ENCODE measurements at regions not wholly inside any gene's neighbourhood (a gene's known extent, or its start where the extent isn't known, plus 50 kb on each side); places are given as distances from the start of the nearest gene placed in this dataset.
A peak's percentile ranks its signal among the peaks of the same experiment; 100 is the strongest.

DNA sequence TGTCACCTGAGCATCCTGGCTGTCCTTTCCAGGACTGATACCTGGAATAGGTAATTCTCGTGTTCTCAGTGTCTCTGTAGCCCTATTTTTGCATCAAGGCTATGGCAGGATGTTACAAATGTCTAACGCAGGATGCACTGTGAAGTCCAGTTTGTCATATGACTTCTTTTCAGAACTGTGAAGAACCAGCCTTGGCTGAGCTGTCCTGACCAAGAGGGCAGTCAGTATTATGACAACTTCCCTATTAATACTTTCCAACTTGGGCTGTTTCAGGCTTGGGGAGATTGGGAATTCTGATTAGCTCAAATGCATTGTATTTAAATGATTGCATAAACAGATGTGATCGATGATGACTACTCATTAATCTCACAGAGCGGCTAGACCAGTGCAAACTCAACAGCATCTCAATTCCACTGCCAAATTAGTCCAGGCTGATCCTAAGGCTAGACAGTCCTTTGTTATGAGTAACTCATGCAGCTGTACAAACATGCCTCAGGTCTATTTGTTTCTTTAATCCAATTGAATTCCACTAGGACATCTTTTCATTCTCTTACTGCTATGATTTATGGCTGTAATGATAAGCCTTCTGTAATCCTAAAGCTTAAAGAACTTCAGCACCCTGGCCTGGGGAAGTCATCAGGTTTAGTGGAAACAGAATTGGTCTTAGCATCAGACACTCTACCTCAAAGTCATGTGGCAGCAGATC is 331.6 kb downstream of the KCNS3 start:
- no peak overlapping the region for H3K27ac Mint-ChIP-seq
- H3K9me3 Mint-ChIP-seq (ENCODE audit: low read depth) = no peaks in the 10 kb centered on the region
- CTCF ChIA-PET = no interaction called here
- no peak overlapping the region for H3K4me3 Mint-ChIP-seq
- no peaks in the 10 kb centered on the region for H3K4me1 Mint-ChIP-seq
- H3K27me3 Mint-ChIP-seq = no peaks in the 10 kb centered on the region
- no peaks in the 10 kb centered on the region for H3K36me3 Mint-ChIP-seq
- DNase-seq (no peak), ATAC-seq (no peak)

DNA sequence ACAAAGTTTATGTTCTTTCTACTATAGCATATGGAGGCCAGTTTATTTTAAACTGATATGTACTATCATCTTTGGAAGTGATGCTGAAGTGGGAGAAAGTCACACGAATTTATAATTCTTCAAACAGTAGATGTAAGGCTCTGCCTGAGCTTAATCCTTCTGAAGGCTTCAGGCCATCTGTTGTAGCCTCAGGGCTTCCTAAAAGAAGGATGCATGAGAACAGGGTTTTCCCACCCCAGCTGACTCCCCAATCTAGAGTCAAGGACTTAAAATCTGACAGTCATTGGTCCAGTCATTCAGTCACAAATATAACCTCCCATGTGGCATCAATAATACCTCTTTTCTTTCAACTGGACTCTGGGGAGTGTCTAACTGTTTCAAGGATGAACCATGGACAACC is 330.5 kb downstream of the KCNS3 start:
- no peaks in the 10 kb centered on the region for H3K27me3 Mint-ChIP-seq
- DNase-seq (no peak), ATAC-seq (no peak)
- H3K9me3 Mint-ChIP-seq (ENCODE audit: low read depth) = no peaks in the 10 kb centered on the region
- no peaks in the 10 kb centered on the region for H3K4me1 Mint-ChIP-seq
- H3K4me3 Mint-ChIP-seq = no peak overlapping the region
- CTCF ChIA-PET = no interaction called here
- H3K27ac Mint-ChIP-seq = no peak overlapping the region
- no peaks in the 10 kb centered on the region for H3K36me3 Mint-ChIP-seq

DNA sequence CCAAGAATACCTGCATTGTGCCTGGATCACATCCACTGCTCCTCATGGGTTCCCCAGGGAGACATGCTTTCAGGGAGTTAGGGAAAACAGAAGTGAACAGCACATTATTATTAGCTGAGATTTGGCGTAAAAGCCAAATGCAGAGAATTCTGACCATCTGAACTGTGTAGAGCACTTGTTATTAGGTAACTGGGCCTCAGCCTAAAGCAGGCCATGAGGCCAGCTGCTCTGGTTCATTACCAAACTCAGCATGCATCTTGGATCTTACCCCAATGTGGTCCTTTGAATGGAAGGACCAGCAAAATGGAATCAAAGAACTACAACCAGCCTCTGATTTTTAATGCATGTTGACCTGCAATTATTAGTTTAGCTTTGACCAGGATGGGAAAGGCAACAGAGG is 322.3 kb downstream of the KCNS3 start:
- Mint-ChIP-seq H3K4me3 (no peak overlapping the region), H3K36me3 (no peaks in the 10 kb centered on the region), H3K27me3 (no peaks in the 10 kb centered on the region), H3K4me1 (no peaks in the 10 kb centered on the region), H3K9me3 (ENCODE audit: low read depth) (no peaks in the 10 kb centered on the region), H3K27ac (no peak overlapping the region)
- CTCF ChIA-PET = no interaction called here
- DNase-seq (no peak), ATAC-seq (no peak)

DNA sequence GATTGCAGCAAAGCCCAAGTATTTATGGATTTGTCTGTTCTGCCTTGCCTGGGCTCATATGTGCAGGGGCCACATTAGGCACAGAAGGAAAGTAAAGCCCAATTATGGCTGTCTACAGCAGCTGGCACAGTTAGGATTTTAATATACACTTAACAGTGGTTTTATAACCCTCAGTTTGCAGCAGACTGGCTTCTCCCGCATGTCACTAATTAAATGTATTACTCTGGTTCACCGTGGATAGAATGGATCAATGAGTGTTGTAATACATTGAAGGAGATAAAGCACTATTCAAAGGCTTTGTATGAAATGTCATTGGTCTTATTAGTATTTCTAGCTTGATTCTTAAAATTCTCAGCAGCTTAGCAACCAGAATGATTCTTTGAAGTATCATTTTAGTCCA is 320.2 kb downstream of the KCNS3 start:
- Mint-ChIP-seq H3K4me1 (no peaks in the 10 kb centered on the region), H3K4me3 (no peak overlapping the region), H3K9me3 (ENCODE audit: low read depth) (no peaks in the 10 kb centered on the region), H3K36me3 (no peaks in the 10 kb centered on the region), H3K27ac (no peak overlapping the region), H3K27me3 (no peaks in the 10 kb centered on the region)
- ATAC-seq (no peak), DNase-seq (no peak)
- CTCF ChIA-PET = no interaction called here

DNA sequence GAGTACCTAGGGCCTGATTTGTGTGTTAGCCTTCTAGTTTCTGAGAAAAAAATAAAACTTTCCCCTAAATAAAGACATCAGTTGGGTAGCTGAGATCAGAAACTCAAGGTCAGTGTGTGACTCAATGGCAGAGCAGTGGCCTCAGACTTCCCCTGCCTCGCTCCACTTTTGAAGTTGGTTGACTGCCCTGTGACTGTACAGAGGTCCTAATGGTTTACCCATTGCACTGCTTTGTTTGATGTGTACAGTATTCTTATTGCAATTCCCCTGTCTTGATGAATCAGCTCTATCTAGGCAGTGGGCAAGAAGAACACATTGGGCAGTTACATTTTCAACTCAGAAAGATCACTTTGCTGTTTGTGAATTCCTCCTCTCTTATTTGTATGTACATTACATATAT is 315.7 kb downstream of the KCNS3 start:
- DNase-seq (no peak), ATAC-seq (no peak)
- H3K4me3 Mint-ChIP-seq = no peak overlapping the region
- H3K9me3 Mint-ChIP-seq (ENCODE audit: low read depth) = no peaks in the 10 kb centered on the region
- H3K4me1 Mint-ChIP-seq = no peaks in the 10 kb centered on the region
- no peaks in the 10 kb centered on the region for H3K27me3 Mint-ChIP-seq
- H3K36me3 Mint-ChIP-seq = no peaks in the 10 kb centered on the region
- CTCF ChIA-PET = no interaction called here
- no peak overlapping the region for H3K27ac Mint-ChIP-seq

DNA sequence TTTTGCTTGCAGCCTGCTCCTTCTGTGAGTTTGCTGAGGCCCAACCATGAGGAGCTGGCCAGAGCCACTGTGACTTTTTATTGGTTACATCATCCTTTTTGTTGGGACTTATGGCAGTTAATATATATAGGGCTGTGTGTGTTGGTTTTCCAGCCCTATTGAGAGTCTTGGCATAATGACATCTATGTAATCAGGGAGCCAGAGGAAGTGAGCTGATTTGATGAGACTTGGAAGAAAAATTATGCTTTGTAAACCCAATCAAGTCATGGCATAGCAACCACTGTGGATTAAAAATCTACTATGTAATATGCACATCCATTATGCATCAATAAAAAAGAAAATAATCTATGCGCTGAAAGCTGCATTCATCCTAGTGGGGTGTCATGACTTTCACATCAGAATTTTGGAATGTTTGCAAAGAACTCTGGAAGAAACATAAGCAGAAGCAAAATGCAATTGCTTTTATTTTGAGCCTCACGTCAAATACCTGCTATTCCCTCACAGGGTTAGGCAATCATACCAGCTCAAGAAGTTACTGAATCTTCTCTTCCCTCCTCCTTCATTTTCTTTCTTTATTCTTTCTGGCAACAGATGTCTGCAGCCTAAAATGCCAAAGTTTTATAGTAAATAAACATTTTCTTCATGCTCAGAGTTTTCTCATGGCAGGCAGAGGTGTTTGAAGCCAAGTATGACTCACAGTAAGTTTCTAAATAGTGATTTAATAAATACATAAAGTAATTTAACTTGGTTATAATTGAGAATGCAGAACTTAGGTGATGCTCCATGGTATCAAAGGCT is 308.5 kb downstream of the KCNS3 start:
- Mint-ChIP-seq H3K36me3 (no peaks in the 10 kb centered on the region), H3K27me3 (no peaks in the 10 kb centered on the region), H3K27ac (no peak overlapping the region), H3K4me3 (no peak overlapping the region), H3K4me1 (no peaks in the 10 kb centered on the region), H3K9me3 (ENCODE audit: low read depth) (no peaks in the 10 kb centered on the region)
- ATAC-seq (no peak), DNase-seq (no peak)
- CTCF ChIA-PET = no interaction called here

DNA sequence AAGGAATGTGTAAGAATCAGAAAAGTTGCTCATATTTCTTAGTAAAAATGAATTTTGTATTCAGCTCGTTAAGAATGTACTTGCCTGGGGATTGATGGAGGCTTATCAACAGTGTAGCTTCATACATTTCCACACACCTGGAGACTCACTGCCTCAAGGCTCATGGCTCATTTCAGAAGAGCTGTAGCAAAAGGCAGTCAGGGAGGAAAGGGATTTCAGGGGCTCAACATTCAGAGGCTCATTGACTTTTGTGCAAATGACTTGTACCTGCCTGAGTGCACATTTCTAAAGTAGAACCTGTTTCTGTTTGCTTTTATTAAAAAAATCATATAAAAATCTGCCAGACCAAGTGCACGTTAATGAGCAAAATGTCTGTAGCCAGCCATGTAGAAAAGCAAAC is 304.4 kb downstream of the KCNS3 start:
- Mint-ChIP-seq H3K27ac (no peak overlapping the region), H3K4me1 (no peaks in the 10 kb centered on the region), H3K36me3 (no peaks in the 10 kb centered on the region), H3K4me3 (no peak overlapping the region), H3K9me3 (ENCODE audit: low read depth) (no peaks in the 10 kb centered on the region), H3K27me3 (peaks cover 3% of the 10 kb centered on the region)
- ATAC-seq (no peak), DNase-seq (no peak)
- CTCF ChIA-PET = no interaction called here

DNA sequence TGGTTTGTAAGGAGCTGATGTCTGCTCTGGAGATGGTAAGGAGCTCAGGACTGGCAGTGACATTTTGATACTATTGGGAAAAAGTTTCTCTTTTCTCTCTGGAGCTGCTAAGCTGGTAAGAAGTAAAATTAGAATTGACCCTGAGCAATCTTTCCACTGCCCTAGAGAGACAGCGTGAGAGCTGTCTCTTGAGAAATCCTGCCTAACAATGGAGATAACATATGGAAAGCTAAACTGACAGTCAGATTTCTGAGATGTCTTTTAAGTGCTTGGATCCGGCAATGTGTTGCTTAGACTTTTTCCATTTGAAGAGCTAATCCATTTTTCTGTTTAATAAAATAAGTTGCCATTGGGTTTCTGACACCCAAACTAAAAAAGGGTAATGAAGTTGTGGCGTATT is 302.4 kb downstream of the KCNS3 start:
- H3K9me3 Mint-ChIP-seq (ENCODE audit: low read depth) = no peaks in the 10 kb centered on the region
- DNase-seq = no peak
- no peak overlapping the region for H3K27ac Mint-ChIP-seq
- no peaks in the 10 kb centered on the region for H3K36me3 Mint-ChIP-seq
- H3K4me1 Mint-ChIP-seq = no peaks in the 10 kb centered on the region
- H3K27me3 Mint-ChIP-seq = peaks cover 3% of the 10 kb centered on the region
- no peak overlapping the region for H3K4me3 Mint-ChIP-seq
- CTCF ChIA-PET = interaction anchor here (0.6 kb wide), 1 partner anchor 237 kb away, joined by 3 read pairs; no protein-coding TSS in a partner anchor
- ATAC-seq = no peak

DNA sequence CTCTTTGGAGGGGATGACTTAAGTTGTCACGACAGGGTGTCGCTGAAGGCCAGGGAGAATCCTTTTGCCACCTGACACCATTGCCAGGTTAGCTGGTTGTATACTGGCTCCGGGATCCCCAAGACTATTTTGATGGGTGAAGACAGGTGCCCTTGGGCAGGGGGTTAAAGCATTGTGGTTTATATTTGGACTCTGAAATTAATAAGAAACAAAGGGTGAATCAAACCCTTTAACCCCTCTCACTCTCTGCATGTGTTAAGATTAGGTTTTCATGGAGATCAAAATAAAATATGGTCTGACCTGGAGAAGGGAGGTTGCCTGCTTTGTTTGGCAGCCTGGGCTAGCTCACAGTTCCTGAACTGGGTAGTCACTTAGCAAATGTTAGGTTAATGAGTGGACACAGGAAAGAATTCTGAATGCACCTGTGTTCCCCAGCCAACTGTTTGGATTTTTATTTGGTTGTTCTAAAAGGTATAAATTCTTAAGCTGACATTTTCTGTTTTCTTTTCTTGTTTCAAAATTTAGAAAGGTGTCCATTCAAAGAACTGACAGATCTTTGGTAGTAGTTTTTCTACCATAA is 301.7 kb downstream of the KCNS3 start:
- Mint-ChIP-seq H3K27me3 (peaks cover 3% of the 10 kb centered on the region), H3K36me3 (no peaks in the 10 kb centered on the region), H3K4me1 (no peaks in the 10 kb centered on the region), H3K4me3 (no peak overlapping the region), H3K27ac (no peak overlapping the region), H3K9me3 (ENCODE audit: low read depth) (no peaks in the 10 kb centered on the region)
- DNase-seq = no peak
- CTCF ChIA-PET = interaction anchor here (0.6 kb wide), 1 partner anchor 236 kb away, joined by 3 read pairs; no protein-coding TSS in a partner anchor
- ATAC-seq = no peak

DNA sequence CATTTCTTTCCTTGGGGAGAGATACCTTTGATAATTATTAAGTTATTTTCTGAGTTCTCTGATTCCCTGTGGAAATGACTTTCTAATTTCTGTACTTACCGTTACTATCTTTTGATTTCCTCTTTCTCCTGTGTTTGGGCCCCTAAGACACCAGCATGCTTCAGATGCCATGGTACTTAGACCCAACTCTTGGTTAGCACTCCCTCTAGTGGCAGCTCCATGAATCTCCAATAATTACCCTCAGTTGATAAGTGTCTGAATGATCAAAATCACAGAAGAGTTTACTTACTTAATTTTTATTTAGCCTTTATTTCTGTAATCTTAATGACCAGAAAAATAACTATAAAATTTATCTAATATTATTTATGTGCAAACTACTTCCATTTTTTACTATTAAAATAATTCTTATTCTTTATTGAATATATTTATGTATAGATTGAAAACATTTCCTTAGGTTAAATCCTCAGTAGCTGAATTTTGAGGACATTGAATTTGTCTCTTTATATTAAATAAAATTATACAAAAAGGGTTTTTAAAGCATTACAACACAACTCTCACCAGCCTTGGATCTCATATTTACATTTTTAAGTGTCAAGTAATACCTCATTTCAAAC is 300.4 kb downstream of the KCNS3 start:
- peak; percentile 49 for DNase-seq
- H3K4me3 Mint-ChIP-seq = no peak overlapping the region

DNA sequence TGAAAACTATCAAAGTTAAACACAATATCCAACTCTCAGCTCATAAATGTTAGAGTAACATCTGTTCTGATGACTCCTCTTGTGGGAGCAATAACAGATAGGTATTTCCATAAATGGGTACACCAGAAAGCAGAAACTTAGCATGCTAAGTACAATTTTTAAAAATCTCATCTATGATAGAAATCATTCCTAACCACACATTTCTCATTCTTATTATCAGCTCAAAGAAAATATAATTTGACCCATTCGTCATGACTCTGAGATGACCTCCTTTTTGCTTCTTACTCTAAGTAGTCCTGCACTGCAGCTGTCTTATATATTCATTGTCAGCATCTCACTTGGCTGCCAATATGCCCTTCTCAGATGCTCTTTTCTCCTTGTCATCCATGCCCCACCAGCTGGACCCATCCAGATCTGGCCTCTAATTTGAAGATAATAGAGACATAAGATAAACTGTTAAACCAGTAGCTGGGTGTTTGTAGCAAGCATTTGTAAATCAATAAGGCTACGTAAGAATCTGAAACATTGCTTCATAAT is 298.3 kb downstream of the KCNS3 start:
- peaks cover 3% of the 10 kb centered on the region for H3K27me3 Mint-ChIP-seq
- H3K4me1 Mint-ChIP-seq = no peaks in the 10 kb centered on the region
- no peak overlapping the region for H3K27ac Mint-ChIP-seq
- CTCF ChIA-PET = no interaction called here
- no peaks in the 10 kb centered on the region for H3K9me3 Mint-ChIP-seq (ENCODE audit: low read depth)
- H3K36me3 Mint-ChIP-seq = no peaks in the 10 kb centered on the region
- no peak overlapping the region for H3K4me3 Mint-ChIP-seq
- ATAC-seq = no peak
- DNase-seq = no peak

More for the DNA sequence above, 300.4 kb downstream of the KCNS3 start:
- H3K36me3 Mint-ChIP-seq = no peaks in the 10 kb centered on the region
- CTCF ChIA-PET = interaction anchor here (0.9 to 1.2 kb wide), 2 partner anchors 11 to 323 kb away, joined by 3 read pairs; no protein-coding TSS in a partner anchor
- ATAC-seq = peak; percentile 58
- no peaks in the 10 kb centered on the region for H3K4me1 Mint-ChIP-seq
- no peak overlapping the region for H3K27ac Mint-ChIP-seq
- peaks cover 3% of the 10 kb centered on the region for H3K27me3 Mint-ChIP-seq
- no peaks in the 10 kb centered on the region for H3K9me3 Mint-ChIP-seq (ENCODE audit: low read depth)

DNA sequence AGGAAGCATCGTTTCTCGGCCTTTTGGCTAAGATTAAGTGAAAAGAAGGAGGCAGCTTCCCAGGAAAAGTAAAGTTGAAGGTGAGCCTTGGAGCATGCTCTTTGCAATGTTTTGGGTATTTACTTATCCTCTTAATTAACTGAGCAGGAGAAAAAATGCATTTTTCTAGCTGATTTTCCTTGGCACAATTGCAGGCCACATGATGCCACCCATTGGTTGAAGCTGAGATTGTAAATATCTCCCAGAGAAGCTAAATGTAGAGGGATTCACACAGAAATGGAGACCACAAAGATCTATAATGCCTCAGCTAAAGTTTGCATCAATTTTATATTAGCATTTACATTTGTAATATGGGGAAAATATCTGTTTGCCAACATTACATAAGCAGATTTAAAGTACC is 294.1 kb downstream of the KCNS3 start:
- DNase-seq (no peak), ATAC-seq (no peak)
- Mint-ChIP-seq H3K27me3 (no peaks in the 10 kb centered on the region), H3K9me3 (ENCODE audit: low read depth) (no peaks in the 10 kb centered on the region), H3K36me3 (no peaks in the 10 kb centered on the region), H3K4me3 (no peak overlapping the region), H3K4me1 (no peaks in the 10 kb centered on the region), H3K27ac (no peak overlapping the region)
- CTCF ChIA-PET = no interaction called here

DNA sequence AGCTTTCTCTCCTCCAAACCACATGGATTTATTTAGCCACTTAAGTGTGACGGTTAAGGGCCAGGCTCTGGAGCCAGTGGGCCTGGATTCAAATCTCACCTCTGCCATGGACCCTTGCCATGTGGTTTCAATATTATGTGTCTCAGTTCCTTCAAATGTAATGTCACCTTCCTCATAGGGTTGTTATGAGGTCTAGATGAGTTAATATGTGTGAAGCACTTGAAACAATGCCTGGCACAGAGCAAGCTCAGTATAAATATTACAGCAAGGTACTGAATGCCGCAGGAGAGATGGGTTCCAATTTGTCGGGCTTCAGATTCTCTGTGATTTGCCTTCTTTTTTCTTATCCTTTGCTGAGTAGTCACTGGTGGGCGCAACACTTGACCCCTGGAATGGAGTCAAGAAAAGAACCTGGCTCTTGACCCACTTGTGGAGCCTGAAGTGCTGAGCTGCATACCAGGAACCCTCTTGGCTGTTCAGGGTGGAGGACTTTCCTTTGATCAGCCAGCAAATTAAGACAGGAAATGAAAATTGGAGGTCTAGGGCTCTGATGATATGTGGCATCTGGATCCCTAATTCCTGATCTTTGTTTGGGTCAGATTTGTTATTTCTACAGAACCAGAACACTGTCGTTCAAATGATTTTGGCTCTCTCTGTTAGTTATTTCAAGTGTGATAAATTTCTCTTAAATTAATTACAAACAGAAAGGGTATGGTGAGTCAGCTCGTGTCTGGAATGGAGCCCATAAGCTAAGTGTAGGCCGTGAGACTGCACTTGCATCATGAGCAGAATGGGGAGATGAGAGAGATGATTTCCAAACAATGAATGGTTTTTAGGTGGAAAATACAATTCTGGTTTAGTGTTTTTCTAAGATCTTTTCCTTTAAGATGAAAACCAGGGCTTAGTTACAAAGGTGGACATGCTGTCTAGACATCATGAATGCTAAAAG is 293.0 kb downstream of the KCNS3 start:
- Mint-ChIP-seq H3K4me3 (no peak overlapping the region), H3K4me1 (no peaks in the 10 kb centered on the region), H3K27me3 (no peaks in the 10 kb centered on the region), H3K9me3 (ENCODE audit: low read depth) (no peaks in the 10 kb centered on the region), H3K36me3 (no peaks in the 10 kb centered on the region), H3K27ac (no peak overlapping the region)
- CTCF ChIA-PET = no interaction called here
- ATAC-seq (no peak), DNase-seq (no peak)

All from activated CD8-positive, alpha-beta memory T cell treated with anti-CD3 and anti-CD28 coated beads, Interleukin-2, amount 10 ng/mL, durations not matched to agents 7 days and 5 days (primary cell).